DMS 273 treated with DMSO at 0.1 percent for 48 hours (cell line): ENCODE measurements at regions not wholly inside any gene's neighbourhood (a gene's known extent, or its start where the extent isn't known, plus 50 kb on each side); places are given as distances from the start of the nearest gene placed in this dataset.
"Not testable (repeated sequence)": the region's sequence is repeated elsewhere in the genome, so short reads cannot be mapped to it uniquely, and the experiment has no call there.

Experiments used
- DNase-seq: peaks from one replicate; lab custom pipeline; 2025; lab: John Stamatoyannopoulos, UW

- no peak for DNase-seq
These were observed 585.1 kb upstream of the NETO1 start for GRCh38 chr18:73452866-73453265.

GRCh38 chr18:73446502-73446901 lies 578.7 kb upstream of the NETO1 start:
- DNase-seq, result no peak

DNA sequence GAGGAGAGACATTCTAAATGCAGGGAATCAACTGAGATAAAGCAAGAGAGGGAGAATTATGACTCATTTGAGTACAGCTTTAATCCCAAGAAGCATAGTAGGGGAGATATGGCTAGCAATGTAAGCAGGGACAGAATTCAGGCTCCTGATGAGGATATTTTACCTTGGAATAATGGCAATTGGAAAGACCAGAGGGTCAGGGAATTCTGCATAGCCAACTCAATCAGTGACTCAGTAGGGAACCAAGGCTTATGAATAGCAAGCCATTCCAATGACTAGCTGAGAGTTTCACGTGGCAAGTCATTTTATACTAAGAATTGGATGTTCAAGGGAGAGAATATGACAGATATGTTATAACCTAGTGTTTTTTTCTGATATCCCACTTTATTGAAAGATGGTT lies 563.8 kb upstream of the NETO1 start:
- no peak for DNase-seq

- DNase-seq, result no peak
These were observed 553.2 kb upstream of the NETO1 start for GRCh38 chr18:73421010-73421409.

GRCh38 chr18:73419531-73419930 lies 551.7 kb upstream of the NETO1 start:
- DNase-seq, result no peak

- no peak for DNase-seq
These were observed 546.8 kb upstream of the NETO1 start for GRCh38 chr18:73414598-73414997.

DNA sequence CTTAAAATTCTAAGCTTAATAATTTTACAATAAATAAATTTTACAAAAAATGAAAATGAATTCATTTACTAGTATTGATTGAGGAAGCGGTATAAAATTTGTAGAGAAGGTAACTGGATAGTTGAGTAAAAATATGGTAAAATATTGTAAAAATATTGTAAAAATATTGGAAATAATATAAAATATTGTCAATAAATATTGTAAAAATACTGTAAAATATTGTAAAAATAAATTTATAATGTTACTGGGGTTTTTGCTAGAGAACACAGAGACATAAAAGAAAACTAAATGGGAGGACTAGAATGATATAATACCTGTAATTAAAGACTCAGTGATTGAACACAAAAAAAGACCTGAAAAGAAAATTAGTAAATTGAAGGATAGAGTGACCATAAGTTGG lies 546.3 kb upstream of the NETO1 start:
- DNase-seq, result no peak

- no peak for DNase-seq
These were observed 541.5 kb upstream of the NETO1 start for GRCh38 chr18:73409242-73409641.

DNA sequence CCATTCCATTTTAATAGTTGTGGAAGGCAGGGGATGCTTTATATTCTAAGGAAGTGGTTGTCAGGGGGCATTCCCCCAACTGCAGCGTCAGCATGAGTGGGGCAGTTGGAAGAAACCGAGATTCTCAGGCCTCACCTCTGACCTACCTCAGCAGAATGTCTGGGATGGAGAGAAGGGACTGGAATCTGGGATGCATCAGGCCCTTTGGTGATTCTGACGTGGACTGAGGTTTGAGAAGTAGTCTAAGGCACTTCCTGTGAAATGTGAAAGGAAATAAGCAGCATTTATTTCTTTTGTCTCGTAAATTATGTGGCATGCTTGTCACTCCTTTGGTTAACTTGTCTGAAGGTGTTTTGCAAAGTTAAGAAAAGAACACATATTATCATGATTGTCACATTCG lies 540.7 kb upstream of the NETO1 start:
- DNase-seq, result no peak

GRCh38 chr18:73407506-73407905 lies 539.7 kb upstream of the NETO1 start:
- DNase-seq, result no peak

DNA sequence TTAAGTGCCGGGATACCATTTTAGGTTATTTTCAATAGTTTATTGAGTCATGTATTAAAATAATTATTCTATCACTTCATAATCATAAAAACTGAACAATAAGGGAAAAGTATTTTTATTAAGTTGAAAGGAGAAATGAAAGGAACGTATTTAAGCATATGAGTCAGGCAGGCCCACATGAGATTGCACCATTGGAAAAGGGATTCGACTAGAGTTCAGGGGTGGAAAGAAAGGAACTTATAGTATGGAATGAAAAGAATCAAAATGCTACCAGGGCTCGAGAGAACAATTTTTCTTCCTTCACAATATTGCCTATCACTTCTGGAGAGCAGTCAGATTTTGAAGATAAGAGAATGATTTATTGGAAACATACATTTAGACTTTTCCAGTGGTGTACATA lies 516.5 kb upstream of the NETO1 start:
- no peak for DNase-seq

- DNase-seq, result no peak
These were observed 513.9 kb upstream of the NETO1 start for GRCh38 chr18:73381699-73382036.

GRCh38 chr18:73381016-73381698 lies 513.4 kb upstream of the NETO1 start:
- no peak for DNase-seq

DNA sequence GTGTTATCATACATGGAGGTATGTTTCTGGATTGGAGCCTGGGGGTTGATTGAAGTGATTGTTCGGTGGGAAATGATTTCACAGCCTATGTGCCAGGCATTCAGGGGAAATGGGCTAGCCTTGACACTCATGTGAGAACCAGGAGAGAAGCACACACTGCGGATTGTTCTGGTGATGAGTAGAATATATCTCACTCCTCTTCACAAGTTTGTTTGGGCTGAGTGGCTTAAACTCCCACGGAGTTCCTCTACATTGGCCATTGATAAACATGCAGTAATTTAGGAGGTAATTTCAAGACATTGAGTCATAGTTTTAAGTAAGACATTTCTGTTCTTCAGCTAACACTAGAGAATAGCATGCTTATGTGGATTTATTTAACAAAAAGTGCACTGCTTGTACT lies 498.9 kb upstream of the NETO1 start:
- DNase-seq, result no peak

GRCh38 chr18:73365018-73365417 lies 497.2 kb upstream of the NETO1 start:
- no peak for DNase-seq

DNA sequence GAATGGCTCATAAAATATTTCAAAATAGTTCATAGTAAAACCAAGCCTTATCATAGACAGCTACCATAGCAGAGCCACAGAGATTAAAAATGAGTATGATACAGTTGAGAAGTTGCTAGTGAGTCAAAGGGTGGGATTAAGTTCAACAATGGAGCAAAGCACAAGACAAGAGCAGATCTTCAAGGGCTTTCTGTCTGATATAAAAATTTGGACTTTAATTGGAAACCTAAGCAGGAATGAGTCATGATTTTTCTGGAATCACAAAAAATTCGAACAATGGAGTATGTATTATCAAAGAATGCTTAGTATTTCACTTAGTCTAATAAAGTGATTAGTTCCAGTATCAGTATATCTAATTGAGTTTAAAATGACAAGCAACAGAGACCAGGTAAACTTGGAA lies 487.3 kb upstream of the NETO1 start:
- no peak for DNase-seq

DNA sequence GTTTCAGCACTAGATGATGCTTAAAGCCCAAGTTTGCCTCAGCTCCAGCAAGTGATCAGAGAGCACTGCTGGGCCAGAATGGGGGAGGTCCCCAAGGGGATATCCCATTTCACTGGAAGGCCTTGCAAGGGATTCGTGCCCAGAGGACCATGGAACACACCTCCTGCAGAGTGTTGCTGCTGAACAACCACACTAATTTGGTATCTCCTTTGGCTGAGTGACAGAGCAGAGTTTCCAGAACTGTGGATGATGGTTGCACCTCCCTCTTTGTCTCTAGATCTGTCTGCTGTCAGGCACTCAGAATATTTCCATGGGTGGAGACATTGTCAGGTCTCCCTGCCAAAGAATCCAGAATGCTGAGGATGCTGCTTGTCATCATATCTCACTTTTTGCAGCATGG lies 484.8 kb upstream of the NETO1 start:
- DNase-seq, result no peak

DNA sequence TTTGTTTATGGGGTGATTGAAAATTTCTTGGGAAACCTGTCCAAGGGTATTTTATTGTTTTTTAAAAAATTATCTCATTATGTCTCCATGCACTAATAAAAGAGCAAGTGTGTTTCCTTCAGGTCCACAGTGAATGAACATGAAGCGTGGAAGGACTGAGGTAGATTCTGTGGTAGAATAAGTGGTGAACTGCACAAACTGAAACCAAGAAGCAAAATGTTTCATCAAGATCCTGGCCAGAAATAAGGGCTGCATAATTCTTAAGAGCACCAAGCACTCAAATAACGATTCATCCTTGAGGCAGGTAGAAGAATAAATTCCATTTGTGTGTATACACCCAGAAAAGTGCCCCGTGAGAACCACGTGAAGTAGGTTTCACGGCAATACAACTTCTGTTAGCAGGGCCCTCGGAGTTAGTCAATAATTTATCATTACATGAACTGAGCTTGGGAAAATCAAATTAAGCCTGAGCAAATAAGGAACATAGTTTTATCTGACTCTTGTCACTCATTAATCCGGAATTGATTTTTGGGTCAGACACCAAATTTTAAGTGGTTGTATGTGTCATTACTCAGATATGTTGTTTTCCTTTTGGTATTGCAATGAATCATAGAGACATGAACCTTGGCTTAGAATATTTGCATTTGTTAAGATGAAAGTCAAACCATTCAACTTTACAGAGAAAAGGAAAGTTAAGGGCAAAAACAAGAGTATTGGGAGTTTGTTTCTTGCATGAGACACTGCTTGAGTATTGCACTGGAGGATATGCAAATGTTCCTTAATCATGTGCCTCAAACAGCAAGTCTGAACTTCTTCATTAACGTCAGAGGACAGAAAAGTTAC lies 472.6 kb upstream of the NETO1 start:
- DNase-seq, result no peak

DNA sequence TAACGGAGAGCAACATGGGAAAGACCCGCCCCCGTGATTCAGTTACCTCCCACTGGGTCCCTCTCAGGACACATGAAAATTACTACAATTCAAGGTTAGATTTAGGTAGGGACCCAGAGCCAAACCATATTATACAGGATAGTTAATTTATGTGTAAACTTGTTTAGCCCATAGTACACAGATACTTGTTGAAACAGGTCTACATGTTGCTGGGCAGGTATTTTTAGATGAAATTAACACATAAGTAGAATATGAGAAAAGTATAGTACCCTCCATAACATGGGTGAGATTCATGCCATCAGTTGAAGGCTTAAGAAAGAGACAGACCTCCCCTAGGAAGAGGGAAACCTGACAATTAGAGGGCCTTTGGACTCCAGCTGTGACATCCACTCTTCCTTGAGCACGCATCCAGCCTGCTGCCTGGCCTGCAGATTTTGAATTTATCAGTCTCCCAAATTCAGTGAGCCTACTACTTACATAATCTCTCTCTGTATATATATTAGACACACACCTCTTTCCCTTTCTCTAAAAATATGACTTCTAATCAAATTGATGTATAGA lies 463.5 kb upstream of the NETO1 start:
- no peak for DNase-seq

GRCh38 chr18:73330106-73330505 lies 462.3 kb upstream of the NETO1 start:
- DNase-seq, result not testable (repeated sequence)

DNA sequence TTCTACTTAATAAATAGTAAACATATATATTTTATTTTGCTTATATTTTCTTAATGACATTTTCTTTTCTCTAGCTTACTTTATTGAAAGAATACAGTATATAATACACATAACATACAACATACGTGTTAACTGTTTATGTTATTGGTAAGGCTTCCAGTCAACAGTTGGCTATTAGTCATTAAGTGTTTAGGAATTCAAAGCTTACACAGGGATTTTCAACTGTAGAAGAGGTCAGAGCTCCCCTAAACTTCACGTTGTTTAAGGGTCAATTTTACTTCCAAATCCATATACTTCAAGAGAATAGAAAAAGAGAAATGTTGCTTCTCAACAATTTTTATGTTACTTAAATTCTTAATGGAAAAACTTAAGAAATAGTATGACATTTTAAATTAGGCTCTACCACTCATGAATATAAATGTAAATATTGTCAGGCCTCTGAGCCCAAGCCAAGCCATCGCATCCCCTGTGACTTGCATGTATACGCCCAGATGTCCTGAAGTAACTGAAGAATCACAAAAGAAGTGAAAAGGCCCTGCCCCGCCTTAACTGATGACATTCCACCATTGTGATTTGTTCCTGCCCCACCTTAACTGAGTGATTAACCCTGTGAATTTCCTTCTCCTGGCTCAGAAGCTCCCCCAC lies 456.5 kb upstream of the NETO1 start:
- DNase-seq, result not testable (repeated sequence)

- DNase-seq, result no peak
These were observed 451.1 kb upstream of the NETO1 start for GRCh38 chr18:73318739-73319479.
